ENCODE measurements at regions not wholly inside any gene's neighbourhood (a gene's known extent, or its start where the extent isn't known, plus 50 kb on each side); places are given as distances from the start of the nearest gene placed in this dataset.

- H3K36me3 ChIP-seq (ENCODE audit: insufficient read depth in 1 of 2, low read depth in 1 of 2) = no peaks in the 10 kb centered on the region
- no peak for ATAC-seq
- no peak overlapping the region for H3K27ac ChIP-seq
- no peak overlapping the region for H3K4me3 ChIP-seq
- 70 to 80% (median 74%) methylated on average over 4 of the region's 4 CpGs for WGBS, 3 donors
- H3K9me3 ChIP-seq = no peaks in the 10 kb centered on the region
- intact Hi-C loops (cut with DNase I) = no loop called here
- no peaks in the 10 kb centered on the region for H3K27me3 ChIP-seq (ENCODE audit: insufficient read depth in 3 of 3, low read length in 2 of 3)
- DNase-seq = no peak
- H3K4me1 ChIP-seq = no peaks in the 10 kb centered on the region
- no peak for TF ChIP-seq CTCF (IDR thresholded peaks at IDR 0.05)
Observed at GRCh38 chr2:122423934-122424333, 668.5 kb downstream of the TSN start.

GRCh38 chr2:122433123-122433754, 677.8 kb downstream of the TSN start:
- Histone ChIP-seq H3K9me3 (no peaks in the 10 kb centered on the region), H3K36me3 (ENCODE audit: insufficient read depth in 1 of 2, low read depth in 1 of 2) (no peaks in the 10 kb centered on the region), H3K27ac (no peak overlapping the region), H3K4me3 (no peak overlapping the region), H3K27me3 (ENCODE audit: insufficient read depth in 3 of 3, low read length in 2 of 3) (peaks cover 0 to 3% (median 0%) of the 10 kb centered on the region in 3 donors), H3K4me1 (no peaks in the 10 kb centered on the region)
- intact Hi-C loops (cut with DNase I) = no loop called here
- no peak for ATAC-seq
- TF ChIP-seq CTCF (IDR thresholded peaks at IDR 0.05) = no peak
- 79 to 84% (median 84%) methylated on average over 8 of the region's 8 CpGs for WGBS, 3 donors
- no peak for DNase-seq

- no peak for DNase-seq
Observed at GRCh38 chr2:122445003-122445402, 689.6 kb downstream of the TSN start.

GRCh38 chr2:122446761-122447160, 691.3 kb downstream of the TSN start:
- Histone ChIP-seq H3K4me1 (no peaks in the 10 kb centered on the region), H3K27me3 (ENCODE audit: insufficient read depth in 3 of 3, low read length in 2 of 3) (no peaks in the 10 kb centered on the region), H3K27ac (no peak overlapping the region), H3K4me3 (no peak overlapping the region), H3K36me3 (ENCODE audit: insufficient read depth in 1 of 2, low read depth in 1 of 2) (no peaks in the 10 kb centered on the region), H3K9me3 (no peaks in the 10 kb centered on the region)
- 69 to 81% (median 72%) methylated on average over 4 of the region's 4 CpGs for WGBS, 3 donors
- DNase-seq (no peak), ATAC-seq (no peak)
- intact Hi-C loops (cut with DNase I) = no loop called here
- no peak for TF ChIP-seq CTCF (IDR thresholded peaks at IDR 0.05)

More at GRCh38 chr2:122445003-122445402, 689.6 kb downstream of the TSN start:
- H3K9me3 ChIP-seq = no peaks in the 10 kb centered on the region
- no peak for ATAC-seq
- H3K27ac ChIP-seq = no peak overlapping the region
- H3K27me3 ChIP-seq (ENCODE audit: insufficient read depth in 3 of 3, low read length in 2 of 3) = no peaks in the 10 kb centered on the region
- no peaks in the 10 kb centered on the region for H3K4me1 ChIP-seq
- H3K4me3 ChIP-seq = no peak overlapping the region
- no peak for TF ChIP-seq CTCF (IDR thresholded peaks at IDR 0.05)
- WGBS, 3 donors = 95 to 100% (median 98%) methylated on average over 1 of the region's 1 CpG
- intact Hi-C loops (cut with DNase I) = no loop called here
- H3K36me3 ChIP-seq (ENCODE audit: insufficient read depth in 1 of 2, low read depth in 1 of 2) = no peaks in the 10 kb centered on the region

GRCh38 chr2:122447237-122447636, 691.8 kb downstream of the TSN start:
- Histone ChIP-seq H3K9me3 (no peaks in the 10 kb centered on the region), H3K27me3 (ENCODE audit: insufficient read depth in 3 of 3, low read length in 2 of 3) (no peaks in the 10 kb centered on the region), H3K4me3 (no peak overlapping the region), H3K36me3 (ENCODE audit: insufficient read depth in 1 of 2, low read depth in 1 of 2) (no peaks in the 10 kb centered on the region), H3K27ac (no peak overlapping the region), H3K4me1 (no peaks in the 10 kb centered on the region)
- ATAC-seq (no peak), DNase-seq (no peak)
- 88 to 95% (median 90%) methylated on average over 2 of the region's 2 CpGs for WGBS, 3 donors
- TF ChIP-seq CTCF (IDR thresholded peaks at IDR 0.05) = no peak
- intact Hi-C loops (cut with DNase I) = no loop called here
